ENCODE measurements at regions not wholly inside any gene's neighbourhood (a gene's known extent, or its start where the extent isn't known, plus 50 kb on each side); places are given as distances from the start of the nearest gene placed in this dataset.
"Not testable (repeated sequence)": the region's sequence is repeated elsewhere in the genome, so short reads cannot be mapped to it uniquely, and the experiment has no call there.

DNA sequence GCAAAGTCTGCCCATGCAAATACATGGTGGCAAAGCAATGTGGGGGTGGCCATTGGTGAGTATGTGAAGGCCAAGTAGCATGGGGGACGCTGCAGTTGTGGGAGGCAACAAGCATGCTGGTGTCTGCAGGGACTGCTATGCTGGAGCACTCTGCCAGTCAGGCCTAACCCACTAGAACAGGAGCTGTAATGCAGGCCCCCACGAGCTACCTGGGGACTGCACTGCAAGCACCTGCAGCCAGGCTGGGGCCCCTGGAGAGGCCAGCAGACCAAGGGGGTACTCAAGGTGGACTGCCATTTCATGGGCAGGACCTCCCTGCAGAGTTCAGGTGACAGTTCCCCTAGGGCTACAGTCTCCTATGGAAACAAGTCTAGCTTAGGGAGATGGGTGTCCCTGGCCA, 183.8 kb upstream of the PDE4D start:
- Histone ChIP-seq H3K9me3 (ENCODE audit: control insufficient read depth, insufficient read depth, low read length) (no peaks in the 10 kb centered on the region), H3K9ac (ENCODE audit: low read depth, low read length) (no peak overlapping the region), H3K4me1 (ENCODE audit: control insufficient read depth, insufficient read depth, low read length) (no peaks in the 10 kb centered on the region), H3K27me3 (ENCODE audit: control insufficient read depth, insufficient read depth, low read length) (no peaks in the 10 kb centered on the region), H3K36me3 (ENCODE audit: control insufficient read depth, insufficient read depth, low read length) (no peaks in the 10 kb centered on the region), H3K4me3 (ENCODE audit: low read depth, low read length) (no peak overlapping the region)

GRCh38 chr5:60076746-60077145, 183.2 kb upstream of the PDE4D start:
- Histone ChIP-seq H3K9ac (ENCODE audit: low read depth, low read length) (no peak overlapping the region), H3K36me3 (ENCODE audit: control insufficient read depth, insufficient read depth, low read length) (no peaks in the 10 kb centered on the region), H3K4me3 (ENCODE audit: low read depth, low read length) (no peak overlapping the region), H3K9me3 (ENCODE audit: control insufficient read depth, insufficient read depth, low read length) (no peaks in the 10 kb centered on the region), H3K27me3 (ENCODE audit: control insufficient read depth, insufficient read depth, low read length) (no peaks in the 10 kb centered on the region), H3K4me1 (ENCODE audit: control insufficient read depth, insufficient read depth, low read length) (no peaks in the 10 kb centered on the region)

GRCh38 chr5:60066502-60066901, 173.0 kb upstream of the PDE4D start:
- Histone ChIP-seq H3K27me3 (ENCODE audit: control insufficient read depth, insufficient read depth, low read length) (no peaks in the 10 kb centered on the region), H3K9me3 (ENCODE audit: control insufficient read depth, insufficient read depth, low read length) (no peaks in the 10 kb centered on the region), H3K4me1 (ENCODE audit: control insufficient read depth, insufficient read depth, low read length) (no peaks in the 10 kb centered on the region), H3K36me3 (ENCODE audit: control insufficient read depth, insufficient read depth, low read length) (no peaks in the 10 kb centered on the region), H3K9ac (ENCODE audit: low read depth, low read length) (no peak overlapping the region), H3K4me3 (ENCODE audit: low read depth, low read length) (no peak overlapping the region)

GRCh38 chr5:60060389-60060788, 166.9 kb upstream of the PDE4D start:
- no peaks in the 10 kb centered on the region for H3K9me3 ChIP-seq (ENCODE audit: control insufficient read depth, insufficient read depth, low read length)
- H3K36me3 ChIP-seq (ENCODE audit: control insufficient read depth, insufficient read depth, low read length) = no peaks in the 10 kb centered on the region
- H3K27me3 ChIP-seq (ENCODE audit: control insufficient read depth, insufficient read depth, low read length) = no peaks in the 10 kb centered on the region
- H3K9ac ChIP-seq (ENCODE audit: low read depth, low read length) = no peak overlapping the region
- no peaks in the 10 kb centered on the region for H3K4me1 ChIP-seq (ENCODE audit: control insufficient read depth, insufficient read depth, low read length)
- H3K4me3 ChIP-seq (ENCODE audit: low read depth, low read length) = no peak overlapping the region

GRCh38 chr5:60056191-60056590, 162.7 kb upstream of the PDE4D start:
- Histone ChIP-seq H3K4me3 (ENCODE audit: low read depth, low read length) (no peak overlapping the region), H3K9me3 (ENCODE audit: control insufficient read depth, insufficient read depth, low read length) (no peaks in the 10 kb centered on the region), H3K27me3 (ENCODE audit: control insufficient read depth, insufficient read depth, low read length) (no peaks in the 10 kb centered on the region), H3K9ac (ENCODE audit: low read depth, low read length) (no peak overlapping the region), H3K4me1 (ENCODE audit: control insufficient read depth, insufficient read depth, low read length) (no peaks in the 10 kb centered on the region), H3K36me3 (ENCODE audit: control insufficient read depth, insufficient read depth, low read length) (no peaks in the 10 kb centered on the region)

DNA sequence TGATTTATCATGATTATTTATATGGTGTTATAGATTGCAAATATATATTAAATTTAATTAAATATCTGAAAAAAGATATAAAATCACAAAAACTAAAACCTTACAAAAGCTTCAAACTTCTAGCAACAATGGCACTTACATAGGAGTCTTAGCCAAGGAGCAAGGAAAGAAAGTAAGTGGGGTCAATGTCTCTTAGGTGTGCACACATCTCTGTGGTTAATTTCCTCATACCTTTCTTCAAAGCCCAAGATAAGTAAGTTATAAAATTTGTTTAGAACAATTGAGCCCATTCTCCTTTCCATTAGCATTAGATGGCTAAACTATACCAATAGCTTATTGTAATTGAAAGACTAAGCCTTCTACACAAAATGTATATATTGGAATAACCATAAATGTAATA, 161.6 kb upstream of the PDE4D start:
- H3K9me3 ChIP-seq (ENCODE audit: control insufficient read depth, insufficient read depth, low read length) = no peaks in the 10 kb centered on the region
- H3K36me3 ChIP-seq (ENCODE audit: control insufficient read depth, insufficient read depth, low read length) = no peaks in the 10 kb centered on the region
- H3K4me3 ChIP-seq (ENCODE audit: low read depth, low read length) = no peak overlapping the region
- no peak overlapping the region for H3K9ac ChIP-seq (ENCODE audit: low read depth, low read length)
- no peaks in the 10 kb centered on the region for H3K4me1 ChIP-seq (ENCODE audit: control insufficient read depth, insufficient read depth, low read length)
- H3K27me3 ChIP-seq (ENCODE audit: control insufficient read depth, insufficient read depth, low read length) = no peaks in the 10 kb centered on the region

DNA sequence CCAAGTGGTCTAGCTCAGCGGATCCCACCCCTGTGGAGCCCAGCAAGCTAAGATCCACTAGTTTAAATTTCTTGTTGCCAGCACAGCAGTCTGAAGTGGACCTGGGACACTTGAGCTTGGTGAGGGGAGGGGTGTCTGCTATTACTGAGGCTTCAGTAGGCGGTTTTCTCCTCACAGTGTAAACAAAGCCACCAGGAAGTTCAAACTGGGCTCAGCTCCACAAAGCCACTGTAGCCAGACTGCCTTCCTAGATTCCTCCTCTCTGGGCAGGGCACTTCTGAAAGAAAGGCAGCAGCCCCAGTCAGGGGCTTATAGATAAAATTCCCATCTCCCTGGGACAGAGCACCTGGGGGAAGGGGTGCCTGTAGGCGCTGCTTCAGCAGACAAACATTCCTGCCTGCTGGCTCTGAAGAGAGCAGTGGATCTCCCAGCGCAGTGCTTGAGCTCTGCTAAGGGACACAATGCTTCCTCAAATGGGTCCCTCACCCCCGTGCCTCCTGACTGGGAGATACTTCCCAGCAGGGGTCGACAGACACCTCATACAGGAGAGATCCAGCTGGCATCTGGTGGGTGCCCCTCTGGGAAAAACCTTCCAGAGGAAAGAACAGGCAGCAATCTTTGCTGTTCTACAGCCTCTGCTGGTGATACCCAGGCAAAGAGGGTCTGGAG, 148.6 kb upstream of the PDE4D start:
- H3K4me1 ChIP-seq (ENCODE audit: control insufficient read depth, insufficient read depth, low read length); H3K4me3 ChIP-seq (ENCODE audit: low read depth, low read length); H3K36me3 ChIP-seq (ENCODE audit: control insufficient read depth, insufficient read depth, low read length); H3K9me3 ChIP-seq (ENCODE audit: control insufficient read depth, insufficient read depth, low read length); H3K27me3 ChIP-seq (ENCODE audit: control insufficient read depth, insufficient read depth, low read length); H3K9ac ChIP-seq (ENCODE audit: low read depth, low read length): not testable (repeated sequence)

- H3K9ac ChIP-seq (ENCODE audit: low read depth, low read length); H3K36me3 ChIP-seq (ENCODE audit: control insufficient read depth, insufficient read depth, low read length); H3K27me3 ChIP-seq (ENCODE audit: control insufficient read depth, insufficient read depth, low read length); H3K4me3 ChIP-seq (ENCODE audit: low read depth, low read length); H3K9me3 ChIP-seq (ENCODE audit: control insufficient read depth, insufficient read depth, low read length); H3K4me1 ChIP-seq (ENCODE audit: control insufficient read depth, insufficient read depth, low read length): not testable (repeated sequence)
Observed at GRCh38 chr5:60041508-60041907, 148.0 kb upstream of the PDE4D start.

GRCh38 chr5:60036192-60036938, 142.8 kb upstream of the PDE4D start:
- Histone ChIP-seq H3K36me3 (ENCODE audit: control insufficient read depth, insufficient read depth, low read length) (no peaks in the 10 kb centered on the region), H3K9me3 (ENCODE audit: control insufficient read depth, insufficient read depth, low read length) (no peaks in the 10 kb centered on the region), H3K9ac (ENCODE audit: low read depth, low read length) (no peak overlapping the region), H3K27me3 (ENCODE audit: control insufficient read depth, insufficient read depth, low read length) (no peaks in the 10 kb centered on the region), H3K4me3 (ENCODE audit: low read depth, low read length) (no peak overlapping the region), H3K4me1 (ENCODE audit: control insufficient read depth, insufficient read depth, low read length) (no peaks in the 10 kb centered on the region)

- H3K36me3 ChIP-seq (ENCODE audit: control insufficient read depth, insufficient read depth, low read length) = no peaks in the 10 kb centered on the region
- H3K9me3 ChIP-seq (ENCODE audit: control insufficient read depth, insufficient read depth, low read length) = no peaks in the 10 kb centered on the region
- H3K4me1 ChIP-seq (ENCODE audit: control insufficient read depth, insufficient read depth, low read length) = no peaks in the 10 kb centered on the region
- H3K27me3 ChIP-seq (ENCODE audit: control insufficient read depth, insufficient read depth, low read length) = no peaks in the 10 kb centered on the region
- no peak overlapping the region for H3K4me3 ChIP-seq (ENCODE audit: low read depth, low read length)
- H3K9ac ChIP-seq (ENCODE audit: low read depth, low read length) = no peak overlapping the region
Observed at GRCh38 chr5:60026161-60026560, 132.6 kb upstream of the PDE4D start.

DNA sequence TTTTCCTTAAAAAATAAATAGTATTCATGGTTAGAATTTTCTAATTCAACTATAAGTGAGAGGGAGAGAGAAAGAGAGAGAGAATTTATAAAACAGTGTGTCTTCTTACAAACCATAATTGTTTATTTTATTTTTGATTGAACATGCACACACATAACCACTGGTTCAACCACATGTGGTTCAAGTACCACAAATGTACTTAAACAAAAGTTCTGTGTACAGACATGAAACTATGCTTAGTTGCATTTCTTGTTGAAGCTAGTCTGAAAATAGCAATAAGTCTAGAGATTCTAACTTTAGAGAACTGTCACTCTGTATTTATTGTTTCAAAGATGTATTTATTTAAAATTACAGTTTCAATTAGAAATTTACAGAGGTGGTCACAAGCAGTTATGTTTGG, 130.6 kb upstream of the PDE4D start:
- no peaks in the 10 kb centered on the region for H3K4me1 ChIP-seq (ENCODE audit: control insufficient read depth, insufficient read depth, low read length)
- H3K27me3 ChIP-seq (ENCODE audit: control insufficient read depth, insufficient read depth, low read length) = no peaks in the 10 kb centered on the region
- H3K36me3 ChIP-seq (ENCODE audit: control insufficient read depth, insufficient read depth, low read length) = no peaks in the 10 kb centered on the region
- H3K9ac ChIP-seq (ENCODE audit: low read depth, low read length) = no peak overlapping the region
- no peaks in the 10 kb centered on the region for H3K9me3 ChIP-seq (ENCODE audit: control insufficient read depth, insufficient read depth, low read length)
- no peak overlapping the region for H3K4me3 ChIP-seq (ENCODE audit: low read depth, low read length)

DNA sequence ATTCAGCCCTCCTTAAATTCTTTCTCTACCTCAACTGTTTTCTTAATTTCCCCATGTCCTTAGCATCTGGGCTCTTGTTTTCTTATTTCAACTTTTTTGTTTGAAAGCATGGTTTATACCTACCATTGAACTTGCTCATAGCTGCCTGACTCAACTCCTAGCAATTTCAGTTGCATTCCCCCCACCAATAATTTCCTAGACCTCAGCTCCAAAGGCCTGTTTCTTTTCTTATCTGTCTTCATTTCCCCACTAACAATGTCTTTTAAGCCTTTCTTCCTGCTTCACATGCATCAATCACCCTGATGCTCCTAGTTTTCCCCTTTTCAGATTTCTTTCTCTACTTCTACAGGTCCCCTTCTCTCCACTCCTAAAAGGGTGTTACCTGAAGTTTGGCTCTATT, 129.7 kb upstream of the PDE4D start:
- no peak overlapping the region for H3K4me3 ChIP-seq (ENCODE audit: low read depth, low read length)
- H3K36me3 ChIP-seq (ENCODE audit: control insufficient read depth, insufficient read depth, low read length) = no peaks in the 10 kb centered on the region
- no peak overlapping the region for H3K9ac ChIP-seq (ENCODE audit: low read depth, low read length)
- H3K4me1 ChIP-seq (ENCODE audit: control insufficient read depth, insufficient read depth, low read length) = no peaks in the 10 kb centered on the region
- H3K9me3 ChIP-seq (ENCODE audit: control insufficient read depth, insufficient read depth, low read length) = no peaks in the 10 kb centered on the region
- H3K27me3 ChIP-seq (ENCODE audit: control insufficient read depth, insufficient read depth, low read length) = no peaks in the 10 kb centered on the region

Measured in iPS-15b (cell line).